ENCODE measurements at regions not wholly inside any gene's neighbourhood (a gene's known extent, or its start where the extent isn't known, plus 50 kb on each side); places are given as distances from the start of the nearest gene placed in this dataset.

- TF ChIP-seq FOXJ3 (CRISPR knock-in tag; IDR thresholded peaks at IDR 0.05) = no peak
- TF ChIP-seq EZH2phosphoT487 (IDR thresholded peaks at IDR 0.05; ENCODE audit: borderline replicate concordance, low read depth) = no peak
- no peak for TF ChIP-seq ELF1 (IDR thresholded peaks at IDR 0.05)
- no peak for TF ChIP-seq MAX (IDR thresholded peaks at IDR 0.05; ENCODE audit: low read depth)
- TF ChIP-seq YY1 (IDR thresholded peaks at IDR 0.05; ENCODE audit: low read depth) = no peak
- TF ChIP-seq GABPA (IDR thresholded peaks at IDR 0.05; ENCODE audit: low read depth) = no peak
- no peak for TF ChIP-seq PBX3 (IDR thresholded peaks at IDR 0.05)
These were observed 466.6 kb upstream of the TNP1 start (continued) for GRCh38 chr2:217326238-217327022.

GRCh38 chr2:217325816-217326215 lies 466.0 kb upstream of the TNP1 start:
- POLR2A ChIA-PET = no interaction called here
- WGBS (ENCODE audit: low lambda C conversion rate) = 78% methylated on average over 2 of the region's 2 CpGs
- no peaks in the 10 kb centered on the region for H3K9me2 ChIP-seq
- no peak overlapping the region; a peak in 1 of 4 replicates for H3K27ac ChIP-seq (ENCODE audit: low read depth in 2 of 2, low read length in 1 of 2)
- no peaks in the 10 kb centered on the region for H3K36me3 ChIP-seq (replicated peaks in 1 of 2; ENCODE audit: control insufficient read depth in 1 of 2, insufficient read depth in 2 of 2, low read length in 1 of 2)
- H4K20me1 ChIP-seq (ENCODE audit: insufficient read depth) = no peaks in the 10 kb centered on the region
- peak; percentile 8; the same call in 1 of the 2 replicates for TF ChIP-seq USF1 (IDR thresholded peaks at IDR 0.05; ENCODE audit: borderline replicate concordance, low read depth)
- TF ChIP-seq RXRA (IDR thresholded peaks at IDR 0.05; ENCODE audit: borderline replicate concordance, low read depth) = no peak
- no peak for TF ChIP-seq MEF2A (IDR thresholded peaks at IDR 0.05; ENCODE audit: borderline replicate concordance, low read depth)
- TF ChIP-seq NFIC (IDR thresholded peaks at IDR 0.05; ENCODE audit: borderline replicate concordance) = no peak
- no peak overlapping the region for H3K4me3 ChIP-seq (ENCODE audit: low read depth in 2 of 2, low read length in 1 of 2)
- no peak overlapping the region for H3K4me2 ChIP-seq
- no peaks in the 10 kb centered on the region for H3F3A ChIP-seq (replicated peaks; ENCODE audit: insufficient read depth)
- H3K9ac ChIP-seq = no peak overlapping the region
- DNase-seq = no peak
- CTCF ChIA-PET = interaction anchor here (1.2 kb wide), 1 partner anchor 387 kb away, joined by 4 read pairs; no protein-coding TSS in a partner anchor
- no peaks in the 10 kb centered on the region for H3K9me3 ChIP-seq
- no peaks in the 10 kb centered on the region for H3K79me2 ChIP-seq (ENCODE audit: insufficient read depth)
- no peaks in the 10 kb centered on the region for H3K27me3 ChIP-seq (ENCODE audit: insufficient read depth)
- peaks cover 4 to 31% of the 10 kb centered on the region in 2 experiments; a peak in 3 of 4 replicates for H3K4me1 ChIP-seq (ENCODE audit: control insufficient read depth in 1 of 2, insufficient read depth in 2 of 2, low read depth in 1 of 2, low read length in 1 of 2)
- H2AFZ ChIP-seq (ENCODE audit: low read depth) = no peak overlapping the region

- Histone ChIP-seq H3K4me1 (ENCODE audit: control insufficient read depth in 1 of 2, insufficient read depth in 2 of 2, low read depth in 1 of 2, low read length in 1 of 2) (peaks cover 4 to 28% of the 10 kb centered on the region in 2 experiments; a peak in 3 of 4 replicates), H3K9me2 (no peaks in the 10 kb centered on the region)
- POLR2A ChIA-PET = no interaction called here
These were observed 465.4 kb upstream of the TNP1 start for GRCh38 chr2:217325251-217325650.

More at GRCh38 chr2:217325251-217325650, 465.4 kb upstream of the TNP1 start:
- H3K4me3 ChIP-seq (ENCODE audit: low read depth in 2 of 2, low read length in 1 of 2) = no peak overlapping the region
- H3K9ac ChIP-seq = no peak overlapping the region
- CTCF ChIA-PET = no interaction called here
- no peak for DNase-seq
- H3K4me2 ChIP-seq = no peak overlapping the region
- H3K36me3 ChIP-seq (replicated peaks in 1 of 2; ENCODE audit: control insufficient read depth in 1 of 2, insufficient read depth in 2 of 2, low read length in 1 of 2) = no peaks in the 10 kb centered on the region
- H3K27me3 ChIP-seq (ENCODE audit: insufficient read depth) = no peaks in the 10 kb centered on the region
- H2AFZ ChIP-seq (ENCODE audit: low read depth) = no peak overlapping the region
- no peaks in the 10 kb centered on the region for H3K79me2 ChIP-seq (ENCODE audit: insufficient read depth)
- TF ChIP-seq MEF2A (IDR thresholded peaks at IDR 0.05; ENCODE audit: borderline replicate concordance, low read depth) (no peak), IRF3 (IDR thresholded peaks at IDR 0.05; ENCODE audit: low read depth, low read length) (no peak), EP300 (IDR thresholded peaks at IDR 0.05; ENCODE audit: borderline replicate concordance in 1 of 2, low read depth in 1 of 2, low read length in 1 of 2) (no peak), JUND (IDR thresholded peaks at IDR 0.05) (no peak), RXRA (IDR thresholded peaks at IDR 0.05; ENCODE audit: borderline replicate concordance, low read depth) (no peak), GATA2 (CRISPR knock-in tag; IDR thresholded peaks at IDR 0.05) (no peak), RFX5 (IDR thresholded peaks at IDR 0.05; ENCODE audit: low read length) (no peak), EZH2phosphoT487 (IDR thresholded peaks at IDR 0.05; ENCODE audit: borderline replicate concordance, low read depth) (no peak), RAD21 (IDR thresholded peaks at IDR 0.05; ENCODE audit: low read length) (no peak), USF1 (IDR thresholded peaks at IDR 0.05; ENCODE audit: borderline replicate concordance, low read depth) (no peak), NFIC (IDR thresholded peaks at IDR 0.05; ENCODE audit: borderline replicate concordance) (no peak), SIN3A (IDR thresholded peaks at IDR 0.05; ENCODE audit: borderline replicate concordance, low read depth, low read length) (no peak), POLR2AphosphoS5 (IDR thresholded peaks at IDR 0.05; ENCODE audit: low read depth, low read length) (no peak), RCOR1 (IDR thresholded peaks at IDR 0.05; ENCODE audit: low read length) (no peak), FOXJ3 (CRISPR knock-in tag; IDR thresholded peaks at IDR 0.05) (no peak)
- H3F3A ChIP-seq (replicated peaks; ENCODE audit: insufficient read depth) = no peaks in the 10 kb centered on the region
- 92% methylated on average over 2 of the region's 2 CpGs for WGBS (ENCODE audit: low lambda C conversion rate)
- no peaks in the 10 kb centered on the region for H3K9me3 ChIP-seq
- H4K20me1 ChIP-seq (ENCODE audit: insufficient read depth) = no peaks in the 10 kb centered on the region
- no peak overlapping the region; a peak in 1 of 4 replicates for H3K27ac ChIP-seq (ENCODE audit: low read depth in 2 of 2, low read length in 1 of 2)
